Suppressor macrophage treated with lipopolysaccharide for 4 hours (primary cell): ENCODE measurements at regions not wholly inside any gene's neighbourhood (a gene's known extent, or its start where the extent isn't known, plus 50 kb on each side); places are given as distances from the start of the nearest gene placed in this dataset.
"Not testable (repeated sequence)": the region's sequence is repeated elsewhere in the genome, so short reads cannot be mapped to it uniquely, and the experiment has no call there.

Source experiments
- DNase-seq: peaks from one replicate; pipeline ENCODE4 v3.0.0-alpha.2; 2020

DNA sequence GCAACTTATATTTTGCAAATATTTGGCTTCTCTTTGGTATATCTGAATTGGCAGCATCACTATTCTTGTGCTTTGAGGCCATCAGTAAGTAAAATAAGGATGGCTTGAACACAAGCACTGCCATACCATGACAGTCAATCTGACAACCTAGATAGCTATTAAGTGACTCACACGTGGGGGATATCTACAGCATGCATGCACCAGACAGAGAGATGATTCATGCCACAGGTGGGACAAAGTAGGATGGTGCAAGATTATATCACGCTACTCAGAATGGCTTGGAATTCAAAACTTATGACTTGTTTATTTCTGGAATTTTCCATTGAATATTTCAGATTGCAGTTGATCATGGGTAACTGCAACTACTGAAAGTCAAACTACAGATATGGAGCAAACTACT, 675.6 kb upstream of the MDGA2 start:
- DNase-seq: no peak

DNA sequence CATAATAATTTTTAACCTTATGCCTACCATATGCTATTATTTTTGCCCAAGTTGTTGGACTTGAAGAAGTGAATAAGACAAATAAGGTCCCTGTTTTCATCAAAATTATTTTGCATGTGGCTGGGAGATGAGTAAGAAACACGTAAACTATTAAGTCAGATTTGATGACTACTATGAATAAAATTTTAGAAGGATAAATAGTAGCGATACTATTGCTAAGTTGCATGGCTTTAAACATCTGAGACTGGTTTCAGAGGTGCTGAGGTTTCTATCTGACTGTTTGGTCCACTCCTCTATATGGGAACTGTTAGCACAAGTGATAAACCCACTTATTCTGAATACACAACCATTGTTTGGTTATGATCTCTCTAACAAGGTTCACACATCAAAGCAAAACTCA, 674.3 kb upstream of the MDGA2 start:
- DNase-seq: no peak

GRCh38 chr14:48341069-48341468, 665.7 kb upstream of the MDGA2 start:
- no peak for DNase-seq

DNA sequence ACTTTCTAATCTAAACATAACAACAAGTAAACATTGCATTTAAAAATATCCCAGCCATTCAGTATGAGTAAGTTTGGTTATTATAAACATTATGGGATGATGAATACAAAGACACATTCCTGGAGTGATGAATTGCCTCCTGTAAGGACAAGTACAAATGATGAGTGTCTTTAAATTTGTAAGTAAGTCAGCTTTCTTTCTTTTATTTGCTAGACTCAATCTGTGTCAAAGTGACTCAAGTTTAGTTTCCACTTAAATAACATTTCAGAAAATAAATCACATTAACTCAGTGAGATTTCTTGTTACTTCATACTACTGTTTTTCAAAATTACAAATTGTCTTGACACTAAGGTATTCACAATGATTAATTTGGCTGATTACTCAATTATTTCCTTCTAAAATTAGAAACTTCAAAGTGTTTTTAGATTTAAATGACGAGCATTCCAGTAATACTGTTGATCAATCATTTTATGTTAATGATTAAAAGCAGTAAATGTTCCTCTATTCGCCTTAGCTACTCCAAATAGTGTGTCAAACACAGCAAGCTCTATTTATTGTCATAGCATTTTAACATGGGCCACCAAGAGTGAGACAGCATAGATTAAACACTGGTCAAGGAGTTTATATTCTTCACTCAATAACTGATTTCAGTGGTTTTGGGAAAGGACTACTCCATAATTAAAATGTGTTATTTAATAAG, 658.0 kb upstream of the MDGA2 start:
- no peak for DNase-seq

- no peak for DNase-seq
These were observed 656.0 kb upstream of the MDGA2 start for GRCh38 chr14:48331421-48331820.

- no peak for DNase-seq
These were observed 650.1 kb upstream of the MDGA2 start for GRCh38 chr14:48325486-48325885.

- DNase-seq: no peak
These were observed 648.3 kb upstream of the MDGA2 start for GRCh38 chr14:48323665-48324064.

DNA sequence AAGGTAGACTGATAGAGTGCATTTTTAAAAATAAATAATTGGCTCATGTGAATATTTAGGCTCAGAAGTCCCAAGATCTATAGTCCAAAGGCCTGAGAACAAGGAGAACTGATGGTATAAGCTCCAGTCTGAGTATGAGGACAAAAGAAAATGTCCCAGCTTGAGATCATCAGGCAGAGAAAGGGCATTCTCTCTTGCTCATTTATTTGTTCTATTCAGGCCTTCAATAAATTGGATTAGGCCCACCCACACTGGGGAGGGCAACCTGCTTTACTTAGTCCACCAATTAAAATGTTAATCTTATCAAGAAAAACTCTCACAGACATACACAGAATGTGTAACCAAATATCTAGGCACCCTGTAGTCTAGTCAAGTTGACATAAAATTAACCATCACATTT, 644.4 kb upstream of the MDGA2 start:
- no peak for DNase-seq

DNA sequence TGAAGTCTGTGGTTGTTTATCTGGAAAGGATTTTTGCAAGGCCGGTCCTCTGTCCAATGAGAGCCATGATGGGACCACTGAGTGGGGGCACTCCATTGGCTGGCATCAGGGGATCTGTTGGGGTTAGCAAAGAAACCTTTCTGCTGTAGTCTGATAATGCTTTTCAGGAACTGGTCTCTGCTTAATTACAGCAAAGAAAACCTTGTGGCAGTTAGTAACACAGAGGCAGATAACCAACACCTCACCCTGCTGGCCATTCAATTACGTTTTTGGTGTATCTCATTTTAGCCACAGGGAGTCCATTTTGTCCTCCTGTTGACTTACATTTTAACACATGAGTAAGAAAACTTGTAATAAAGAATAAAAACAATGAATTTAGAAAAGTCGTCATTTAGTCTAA, 629.3 kb upstream of the MDGA2 start:
- DNase-seq: no peak

GRCh38 chr14:48289701-48290100, 614.3 kb upstream of the MDGA2 start:
- DNase-seq: no peak

- not testable (repeated sequence) for DNase-seq
These were observed 609.8 kb upstream of the MDGA2 start for GRCh38 chr14:48285217-48285616.

GRCh38 chr14:48275301-48275700, 599.9 kb upstream of the MDGA2 start:
- no peak for DNase-seq

- no peak for DNase-seq
These were observed 599.4 kb upstream of the MDGA2 start for GRCh38 chr14:48274826-48275225.

- DNase-seq: not testable (repeated sequence)
These were observed 592.5 kb upstream of the MDGA2 start for GRCh38 chr14:48267926-48268325.

GRCh38 chr14:48266201-48266600, 590.8 kb upstream of the MDGA2 start:
- not testable (repeated sequence) for DNase-seq

DNA sequence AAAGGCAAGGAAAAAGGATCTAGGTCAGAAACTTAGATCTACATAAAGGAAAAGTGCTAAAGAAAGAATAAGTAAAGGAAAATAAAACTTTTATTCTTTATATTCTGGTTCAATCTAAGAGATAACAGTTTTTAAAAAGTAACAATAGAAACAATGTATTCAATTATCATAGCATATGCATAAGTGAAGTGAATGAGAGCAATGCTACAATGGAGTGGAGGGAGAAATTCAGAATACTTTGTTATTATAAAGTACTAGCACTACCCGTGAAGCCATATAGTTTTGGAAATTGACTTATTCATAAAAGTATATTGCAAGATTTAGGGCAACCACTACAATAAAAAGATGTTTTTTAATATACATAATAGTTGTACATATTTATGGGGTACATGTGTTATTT, 586.0 kb upstream of the MDGA2 start:
- no peak for DNase-seq

DNA sequence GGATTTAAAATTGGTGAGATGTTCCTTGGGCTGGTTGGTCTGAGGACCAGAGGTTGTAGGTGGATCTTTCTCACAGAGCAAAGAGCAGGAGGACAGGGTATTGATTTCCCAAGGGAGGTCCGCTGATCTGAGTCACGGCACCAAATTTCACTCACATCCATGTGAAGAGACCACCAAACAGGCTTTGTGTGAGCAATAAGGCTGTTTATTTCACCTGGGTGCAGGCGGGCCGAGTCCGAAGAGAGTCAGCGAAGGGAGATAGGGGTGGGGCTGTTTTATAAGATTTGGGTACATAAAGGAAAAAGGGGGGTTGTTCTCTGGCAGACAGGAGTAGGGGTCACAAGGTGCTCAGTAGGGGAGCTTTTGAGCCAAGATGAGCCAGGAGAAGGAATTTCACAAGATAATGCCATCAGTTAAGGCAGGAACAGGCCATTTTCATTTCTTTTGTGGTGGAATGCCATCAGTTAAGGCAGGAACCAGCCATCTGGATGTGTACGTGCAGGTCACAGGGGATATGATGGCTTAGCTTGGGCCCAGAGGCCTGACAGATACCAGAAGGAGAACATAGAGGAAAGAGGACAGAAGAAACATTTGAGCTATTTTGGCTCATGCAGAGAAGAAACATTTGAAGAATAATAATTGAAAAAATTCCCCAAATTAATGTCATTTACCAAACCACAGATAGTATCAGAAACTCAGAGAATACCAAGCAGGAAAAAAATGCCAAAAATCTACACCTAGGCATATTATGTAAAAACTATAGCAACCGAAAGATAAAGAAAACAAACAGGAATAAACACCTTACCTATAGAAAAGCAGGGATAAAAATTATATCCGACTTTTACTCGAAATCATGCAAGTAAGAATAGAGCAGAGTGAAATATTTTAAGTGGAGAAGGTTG, 585.2 kb upstream of the MDGA2 start:
- DNase-seq: not testable (repeated sequence)

DNA sequence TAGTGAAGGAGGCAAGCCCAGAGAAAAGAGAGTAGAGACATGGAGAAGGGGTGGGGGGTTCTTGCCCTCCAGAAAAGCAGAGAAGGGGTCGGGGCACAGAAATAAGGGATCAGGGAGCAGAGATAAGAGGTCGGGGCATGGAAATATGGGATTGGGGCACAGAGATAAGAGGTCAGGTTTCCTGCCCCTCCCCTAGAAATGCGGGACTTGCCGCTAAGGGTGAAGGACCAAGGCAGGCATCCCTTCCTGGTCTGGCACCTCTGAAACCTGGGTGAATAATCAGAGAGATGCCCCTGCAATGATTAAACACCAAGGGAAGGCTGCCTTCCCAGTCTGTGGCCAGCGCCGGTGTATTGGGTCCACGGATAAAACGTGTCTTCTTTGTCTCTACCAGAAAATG, 584.5 kb upstream of the MDGA2 start:
- not testable (repeated sequence) for DNase-seq

- DNase-seq: not testable (repeated sequence)
These were observed 583.8 kb upstream of the MDGA2 start for GRCh38 chr14:48259232-48259631.

DNA sequence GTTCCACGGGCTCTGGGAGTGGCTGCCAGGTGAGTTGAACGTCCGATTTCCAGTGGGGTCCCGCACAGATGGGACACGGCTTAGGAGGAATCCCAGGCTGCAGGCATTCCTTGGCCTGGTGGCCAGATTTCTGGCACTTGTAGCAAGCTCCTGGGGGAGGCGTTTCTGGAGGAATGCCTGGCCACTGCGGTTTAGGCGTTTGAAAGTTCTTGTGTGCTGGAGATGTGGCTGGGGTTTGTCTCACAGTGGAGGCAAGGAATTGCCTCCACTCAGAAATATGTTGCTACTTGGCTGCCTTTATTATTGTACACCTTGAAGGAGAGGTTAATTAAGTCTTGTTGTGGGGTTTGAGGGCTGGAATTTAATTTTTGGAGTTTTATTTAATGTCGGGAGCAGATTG, 583.3 kb upstream of the MDGA2 start:
- not testable (repeated sequence) for DNase-seq

DNA sequence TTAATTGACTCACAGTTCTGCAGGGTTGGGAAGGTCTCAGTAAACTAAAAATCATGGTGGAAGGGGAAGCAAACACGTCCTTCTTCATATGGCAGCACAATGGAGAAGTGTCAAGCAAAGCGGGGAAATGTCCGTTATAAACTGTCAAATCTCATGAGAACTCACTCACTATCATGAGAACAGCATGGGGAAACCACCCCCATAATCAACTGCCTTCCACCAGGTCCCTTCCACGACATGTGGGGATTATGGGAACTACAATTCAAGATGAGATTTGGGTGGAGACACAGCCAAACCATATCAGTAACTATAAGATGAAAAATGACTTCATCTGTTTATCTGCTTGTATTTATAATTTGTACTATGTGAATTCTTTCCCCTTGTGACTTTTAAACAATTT, 577.6 kb upstream of the MDGA2 start:
- DNase-seq: no peak

DNA sequence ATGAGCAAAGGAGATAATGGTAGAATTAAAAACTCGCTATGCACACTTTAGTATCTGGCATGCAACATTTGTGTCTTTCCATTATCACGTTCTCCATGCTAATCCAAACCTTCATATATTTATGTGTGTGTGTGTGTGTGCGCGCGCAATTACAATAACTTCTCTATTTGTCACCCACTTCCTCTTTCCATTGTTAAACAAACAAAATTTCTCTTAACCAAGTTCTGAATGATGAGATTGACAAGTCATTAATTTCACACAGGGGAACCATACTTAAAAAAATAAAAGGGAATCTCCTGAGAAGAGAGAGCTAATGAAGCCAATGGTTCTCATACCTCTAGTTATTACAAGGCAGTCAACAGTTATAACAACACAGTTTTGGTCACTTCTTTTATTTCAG, 575.9 kb upstream of the MDGA2 start:
- DNase-seq: no peak

GRCh38 chr14:48250575-48250974, 575.2 kb upstream of the MDGA2 start:
- no peak for DNase-seq

DNA sequence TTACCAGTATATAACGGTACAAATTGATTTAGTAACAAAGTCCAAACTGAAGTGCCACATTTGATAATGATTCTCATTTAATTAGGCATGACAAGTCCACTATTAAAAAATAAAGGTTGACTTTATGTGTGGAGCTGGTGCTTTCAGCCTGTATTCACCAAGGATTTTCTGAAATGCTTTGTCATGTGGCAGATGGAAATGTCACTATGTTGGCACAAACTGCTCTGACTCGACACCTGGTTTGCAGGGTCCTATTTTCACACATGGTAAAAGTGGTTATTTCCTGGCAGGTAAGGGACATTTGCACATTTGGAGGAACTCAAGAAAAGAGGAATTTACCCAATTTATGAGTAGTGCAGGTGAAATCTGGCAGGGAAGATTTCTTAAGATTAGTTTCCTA, 572.6 kb upstream of the MDGA2 start:
- no peak for DNase-seq
